ENCODE measurements at regions not wholly inside any gene's neighbourhood (a gene's known extent, or its start where the extent isn't known, plus 50 kb on each side); places are given as distances from the start of the nearest gene placed in this dataset.

- no peak overlapping the region for H3K27ac ChIP-seq
- 62 to 83% methylated on average over 1 of the region's 1 CpG for whole genome bisulfite sequencing, 2 donors
- H3K4me1 ChIP-seq = no peaks in the 10 kb centered on the region
- intact Hi-C loops (cut with DNase I) = no loop called here
- H3K9me3 ChIP-seq = peaks cover 0 to 13% (median 0%) of the 10 kb centered on the region in 3 donors
- ATAC-seq (no peak), DNase-seq (no peak)
- H3K4me3 ChIP-seq = no peak overlapping the region
- no peaks in the 10 kb centered on the region for H3K36me3 ChIP-seq (replicated peaks in 1 of 2; ENCODE audit: insufficient read depth in 1 of 2, low read depth in 2 of 2)
- TF ChIP-seq CTCF (IDR thresholded peaks at IDR 0.05) (no peak), POLR2A (IDR thresholded peaks at IDR 0.05) (no peak)
- H3K27me3 ChIP-seq = no peaks in the 10 kb centered on the region
Measured at GRCh38 chr13:33480561-33480960, 195.0 kb upstream of the STARD13 start.

- intact Hi-C loops (cut with DNase I) = no loop called here
- no peaks in the 10 kb centered on the region for H3K4me1 ChIP-seq
- DNase-seq = no peak
- H3K27me3 ChIP-seq = no peaks in the 10 kb centered on the region
- H3K27ac ChIP-seq = no peak overlapping the region
- no peak overlapping the region for H3K4me3 ChIP-seq
- no peaks in the 10 kb centered on the region for H3K9me3 ChIP-seq
- 93 to 94% methylated on average over 3 of the region's 3 CpGs for WGBS, 2 donors
- TF ChIP-seq POLR2A (IDR thresholded peaks at IDR 0.05) (no peak), CTCF (IDR thresholded peaks at IDR 0.05) (no peak)
- no peak for ATAC-seq
- no peaks in the 10 kb centered on the region for H3K36me3 ChIP-seq (replicated peaks in 1 of 2; ENCODE audit: insufficient read depth in 1 of 2, low read depth in 2 of 2)
Measured at GRCh38 chr13:33483471-33483870, 197.9 kb upstream of the STARD13 start.

GRCh38 chr13:33485247-33485646 lies 199.7 kb upstream of the STARD13 start:
- WGBS, 2 donors = 84 to 95% methylated on average over 1 of the region's 1 CpG
- no peak for TF ChIP-seq POLR2A (IDR thresholded peaks at IDR 0.05)
- ATAC-seq = no peak

GRCh38 chr13:33487575-33488243 lies 202.2 kb upstream of the STARD13 start:
- Histone ChIP-seq H3K4me3 (no peak overlapping the region), H3K27ac (no peak overlapping the region), H3K9me3 (no peaks in the 10 kb centered on the region), H3K4me1 (no peaks in the 10 kb centered on the region), H3K36me3 (replicated peaks in 1 of 2; ENCODE audit: insufficient read depth in 1 of 2, low read depth in 2 of 2) (no peaks in the 10 kb centered on the region), H3K27me3 (no peaks in the 10 kb centered on the region)
- ATAC-seq = peak; percentile 59
- TF ChIP-seq POLR2A (IDR thresholded peaks at IDR 0.05) = no peak
- peak in 3 of 7 experiments; percentile 32 to 56 (median 49) for TF ChIP-seq CTCF (IDR thresholded peaks at IDR 0.05)
- peak in 1 of 4 donors; percentile 27 for DNase-seq
- intact Hi-C loops (cut with DNase I) = no loop called here
- WGBS, 2 donors = 58 to 73% methylated on average over 5 of the region's 5 CpGs

More at GRCh38 chr13:33485247-33485646, 199.7 kb upstream of the STARD13 start:
- no peak for DNase-seq
- intact Hi-C loops (cut with DNase I) = no loop called here
- no peaks in the 10 kb centered on the region for H3K36me3 ChIP-seq (replicated peaks in 1 of 2; ENCODE audit: insufficient read depth in 1 of 2, low read depth in 2 of 2)
- no peaks in the 10 kb centered on the region for H3K4me1 ChIP-seq
- H3K27ac ChIP-seq = no peak overlapping the region
- no peak overlapping the region for H3K4me3 ChIP-seq
- H3K9me3 ChIP-seq = no peaks in the 10 kb centered on the region
- H3K27me3 ChIP-seq = no peaks in the 10 kb centered on the region

GRCh38 chr13:33489563-33489962 lies 204.0 kb upstream of the STARD13 start:
- intact Hi-C loops (cut with DNase I) = no loop called here
- Histone ChIP-seq H3K36me3 (replicated peaks in 1 of 2; ENCODE audit: insufficient read depth in 1 of 2, low read depth in 2 of 2) (no peaks in the 10 kb centered on the region), H3K27me3 (no peaks in the 10 kb centered on the region), H3K9me3 (no peaks in the 10 kb centered on the region), H3K4me1 (peaks cover 10% of the 10 kb centered on the region), H3K4me3 (no peak overlapping the region), H3K27ac (no peak overlapping the region)
- 88 to 91% methylated on average over 4 of the region's 4 CpGs for WGBS, 2 donors
- DNase-seq (no peak), ATAC-seq (no peak)
- TF ChIP-seq POLR2A (IDR thresholded peaks at IDR 0.05) (no peak), CTCF (IDR thresholded peaks at IDR 0.05) (no peak)
